SK-N-SH treated with all-trans-retinoic acid at 6 μM for 48 hours (cell line): ENCODE measurements at regions not wholly inside any gene's neighbourhood (a gene's known extent, or its start where the extent isn't known, plus 50 kb on each side); places are given as distances from the start of the nearest gene placed in this dataset.

Experiments used
- ATAC-seq: fragments of 200-7000 bp; cut with Tn5 transposase; 3 replicates; pipeline ENCODE4 v1.9.1; 2020; ENCODE audit warnings: mild to moderate bottlenecking, moderate library complexity
- ARNTL ChIP-seq: fragments of 450-650 bp; formaldehyde crosslinking; IDR thresholded peaks from 2 replicates; pipeline ENCODE4 v1.5.0; 2020; ENCODE audit warnings: low read depth, mild to moderate bottlenecking, moderate library complexity, borderline replicate concordance
- BACH2 ChIP-seq: fragments of 250-450 bp; sonication (Bioruptor Pico); IDR thresholded peaks from 2 replicates; pipeline ENCODE4 v1.9.0; 2021; ENCODE audit warnings: mild to moderate bottlenecking, borderline replicate concordance
- CSDC2 ChIP-seq: fragments of 250-450 bp; sonication (Bioruptor Pico); IDR thresholded peaks from 2 replicates; pipeline ENCODE4 v1.5.0; 2020; ENCODE audit warnings: mild to moderate bottlenecking, moderate library complexity
- CSRNP3 ChIP-seq: fragments of 250-450 bp; sonication (Bioruptor Pico); IDR thresholded peaks from 2 replicates; pipeline ENCODE4 v1.5.1; 2021; ENCODE audit warnings: mild to moderate bottlenecking, moderate library complexity
- ESRRG ChIP-seq: fragments of 250-450 bp; sonication (Bioruptor Pico); IDR thresholded peaks from 2 replicates; pipeline ENCODE4 v1.6.1; 2021; ENCODE audit warnings: mild to moderate bottlenecking
- GLIS3 ChIP-seq: fragments of 250-450 bp; sonication (Bioruptor Pico); IDR thresholded peaks from 2 replicates; pipeline ENCODE4 v1.5.0; 2020; ENCODE audit warnings: mild to moderate bottlenecking, moderate library complexity
- ISL1 ChIP-seq: fragments of 250-450 bp; sonication (Bioruptor Pico); IDR thresholded peaks from 2 replicates; pipeline ENCODE4 v2.1.2; 2022; ENCODE audit warnings: mild to moderate bottlenecking, moderate library complexity
- OSR1 ChIP-seq: fragments of 250-450 bp; sonication (Bioruptor Pico); IDR thresholded peaks from 2 replicates; pipeline ENCODE4 v1.8.0; 2022; ENCODE audit warnings: moderate library complexity, mild to moderate bottlenecking, inconsistent platforms
- PATZ1 ChIP-seq: fragments of 250-450 bp; sonication (Bioruptor Pico); IDR thresholded peaks from 2 replicates; pipeline ENCODE4 v1.8.0; 2020; ENCODE audit warnings: mild to moderate bottlenecking, moderate library complexity, borderline replicate concordance
- PPARA ChIP-seq: fragments of 250-450 bp; sonication (Bioruptor Pico); IDR thresholded peaks from 2 replicates; pipeline ENCODE4 v1.5.0; 2020; ENCODE audit warnings: mild to moderate bottlenecking, borderline replicate concordance
- RARB ChIP-seq: fragments of 250-450 bp; sonication (Bioruptor Pico); IDR thresholded peaks from 2 replicates; pipeline ENCODE4 v1.8.0; 2021; ENCODE audit warnings: mild to moderate bottlenecking, moderate library complexity
- SNAI2 ChIP-seq: fragments of 250-450 bp; sonication (Bioruptor Pico); IDR thresholded peaks from 2 replicates; pipeline ENCODE4 v1.5.0; 2020; ENCODE audit warnings: mild to moderate bottlenecking, moderate library complexity
- TCF4 ChIP-seq: fragments of 250-450 bp; sonication (Bioruptor Pico); IDR thresholded peaks from 2 replicates; pipeline ENCODE4 v1.8.0; 2021; ENCODE audit warnings: mild to moderate bottlenecking, moderate library complexity, borderline replicate concordance
- TOX ChIP-seq: fragments of 250-450 bp; sonication (Bioruptor Pico); IDR thresholded peaks from 2 replicates; pipeline ENCODE4 v1.8.0; 2021; ENCODE audit warnings: mild to moderate bottlenecking, moderate library complexity, borderline replicate concordance
- TSHZ2 ChIP-seq: fragments of 250-450 bp; sonication (Bioruptor Pico); IDR thresholded peaks from 2 replicates; pipeline ENCODE4 v1.5.0; 2020; ENCODE audit warnings: mild to moderate bottlenecking, moderate library complexity
- ZC3H10 ChIP-seq: fragments of 250-450 bp; sonication (Bioruptor Pico); IDR thresholded peaks from 2 replicates; pipeline ENCODE4 v1.5.1; 2021; ENCODE audit warnings: mild to moderate bottlenecking, moderate library complexity
- ZFP3 ChIP-seq: fragments of 250-450 bp; sonication (Bioruptor Pico); IDR thresholded peaks from 2 replicates; pipeline ENCODE4 v1.5.0; 2020; ENCODE audit warnings: mild to moderate bottlenecking, moderate library complexity
- ZFP30 ChIP-seq: fragments of 450-650 bp; formaldehyde crosslinking; IDR thresholded peaks from 2 replicates; pipeline ENCODE4 v1.5.0; 2022; ENCODE audit warnings: mild to moderate bottlenecking, moderate library complexity
- ZNF565 ChIP-seq: fragments of 450-650 bp; formaldehyde crosslinking; conservative IDR thresholded peaks from 2 replicates; pipeline ENCODE4 v1.5.0; 2020; ENCODE audit warnings: low read depth, mild to moderate bottlenecking, moderate library complexity
- ZNF70 ChIP-seq: fragments of 450-650 bp; formaldehyde crosslinking; IDR thresholded peaks from 2 replicates; pipeline ENCODE4 v1.5.0; 2020; ENCODE audit warnings: mild to moderate bottlenecking, moderate library complexity
- ZNF8 ChIP-seq: fragments of 450-650 bp; formaldehyde crosslinking; IDR thresholded peaks from 2 replicates; pipeline ENCODE4 v1.5.0; 2020; ENCODE audit warnings: mild to moderate bottlenecking, moderate library complexity
- TF ChIP-seq, protein P1 (sequence below): fragments of 250-450 bp; sonication (Bioruptor Pico); IDR thresholded peaks from 2 replicates; pipeline ENCODE4 v1.8.0; 2021; ENCODE audit warnings: low read depth, mild to moderate bottlenecking, moderate library complexity, borderline replicate concordance
- TF ChIP-seq, protein P2 (sequence below): fragments of 250-450 bp; sonication (Bioruptor Pico); IDR thresholded peaks from 2 replicates; pipeline ENCODE4 v1.5.1; 2020; ENCODE audit warnings: low read depth, mild to moderate bottlenecking, moderate library complexity

DNA sequence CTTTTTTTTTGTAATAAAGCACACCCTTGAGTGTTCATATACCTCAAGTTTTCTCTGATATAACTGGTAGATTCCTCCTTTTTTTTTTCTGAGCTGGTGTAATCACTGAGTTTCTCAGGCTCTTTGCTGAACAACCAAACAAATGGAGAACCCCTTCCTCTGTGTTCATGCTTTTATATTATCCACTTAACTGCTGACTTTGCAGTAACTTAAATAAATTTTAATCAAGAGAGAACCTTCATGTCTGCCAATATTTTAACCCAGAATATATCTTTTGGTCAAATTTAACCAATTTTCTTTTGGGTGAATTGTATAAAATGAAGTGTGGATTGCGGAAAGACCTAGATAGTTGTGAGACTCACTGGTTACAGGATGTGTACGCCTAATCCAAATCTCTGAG is 833.0 kb upstream of the COX7C start:
- TF ChIP-seq ISL1 (no peak), RARB (no peak), PATZ1 (no peak), OSR1 (no peak)
- ATAC-seq: no peak

DNA sequence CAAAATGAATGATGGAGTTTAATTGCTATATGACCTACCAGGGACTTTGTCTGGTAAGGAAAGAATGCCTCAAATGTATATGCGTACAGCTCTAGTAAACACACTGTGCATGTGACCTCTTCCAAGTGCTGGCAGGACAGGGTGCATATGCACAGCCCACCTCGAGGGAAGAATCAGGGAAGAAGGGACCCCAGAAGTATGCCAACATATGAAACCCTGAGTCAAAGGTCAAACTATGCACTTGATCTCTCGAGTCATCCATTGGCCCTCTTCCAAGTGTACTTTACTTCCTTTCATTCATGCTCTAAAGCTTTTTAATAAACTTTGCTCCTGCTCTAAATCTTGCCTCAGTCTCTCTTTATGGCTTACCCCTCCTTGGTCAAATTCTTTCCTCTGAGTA is 804.6 kb upstream of the COX7C start:
- no peak for ATAC-seq
- TF ChIP-seq OSR1 (no peak), TCF4 (no peak), ZC3H10 (no peak), ZFP3 (CRISPR knock-in tag) (no peak), ARNTL (CRISPR knock-in tag) (no peak), CSDC2 (CRISPR knock-in tag) (no peak), GLIS3 (CRISPR knock-in tag) (no peak), BACH2 (CRISPR knock-in tag) (no peak), PPARA (CRISPR knock-in tag) (no peak), ZNF70 (CRISPR knock-in tag) (no peak), ZNF565 (CRISPR knock-in tag) (no peak), ESRRG (CRISPR knock-in tag) (no peak), PATZ1 (no peak), TOX (CRISPR knock-in tag) (no peak), CSRNP3 (CRISPR knock-in tag) (no peak), TSHZ2 (CRISPR knock-in tag) (no peak)
- TF ChIP-seq, protein P1, sequence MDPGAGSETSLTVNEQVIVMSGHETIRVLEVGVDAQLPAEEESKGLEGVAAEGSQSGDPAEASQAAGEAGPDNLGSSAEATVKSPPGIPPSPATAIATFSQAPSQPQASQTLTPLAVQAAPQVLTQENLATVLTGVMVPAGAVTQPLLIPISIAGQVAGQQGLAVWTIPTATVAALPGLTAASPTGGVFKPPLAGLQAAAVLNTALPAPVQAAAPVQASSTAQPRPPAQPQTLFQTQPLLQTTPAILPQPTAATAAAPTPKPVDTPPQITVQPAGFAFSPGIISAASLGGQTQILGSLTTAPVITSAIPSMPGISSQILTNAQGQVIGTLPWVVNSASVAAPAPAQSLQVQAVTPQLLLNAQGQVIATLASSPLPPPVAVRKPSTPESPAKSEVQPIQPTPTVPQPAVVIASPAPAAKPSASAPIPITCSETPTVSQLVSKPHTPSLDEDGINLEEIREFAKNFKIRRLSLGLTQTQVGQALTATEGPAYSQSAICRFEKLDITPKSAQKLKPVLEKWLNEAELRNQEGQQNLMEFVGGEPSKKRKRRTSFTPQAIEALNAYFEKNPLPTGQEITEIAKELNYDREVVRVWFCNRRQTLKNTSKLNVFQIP: no peak
- TF ChIP-seq, protein P2, sequence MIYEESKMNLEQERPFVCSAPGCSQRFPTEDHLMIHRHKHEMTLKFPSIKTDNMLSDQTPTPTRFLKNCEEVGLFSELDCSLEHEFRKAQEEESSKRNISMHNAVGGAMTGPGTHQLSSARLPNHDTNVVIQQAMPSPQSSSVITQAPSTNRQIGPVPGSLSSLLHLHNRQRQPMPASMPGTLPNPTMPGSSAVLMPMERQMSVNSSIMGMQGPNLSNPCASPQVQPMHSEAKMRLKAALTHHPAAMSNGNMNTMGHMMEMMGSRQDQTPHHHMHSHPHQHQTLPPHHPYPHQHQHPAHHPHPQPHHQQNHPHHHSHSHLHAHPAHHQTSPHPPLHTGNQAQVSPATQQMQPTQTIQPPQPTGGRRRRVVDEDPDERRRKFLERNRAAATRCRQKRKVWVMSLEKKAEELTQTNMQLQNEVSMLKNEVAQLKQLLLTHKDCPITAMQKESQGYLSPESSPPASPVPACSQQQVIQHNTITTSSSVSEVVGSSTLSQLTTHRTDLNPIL (CRISPR knock-in tag): no peak

- ATAC-seq: peak; percentile 74
- TF ChIP-seq ESRRG (CRISPR knock-in tag) (no peak), SNAI2 (CRISPR knock-in tag) (no peak), PPARA (CRISPR knock-in tag) (no peak), BACH2 (CRISPR knock-in tag) (no peak), ZFP30 (CRISPR knock-in tag) (no peak), ARNTL (CRISPR knock-in tag) (no peak), TSHZ2 (CRISPR knock-in tag) (no peak), ZNF8 (CRISPR knock-in tag) (no peak), CSDC2 (CRISPR knock-in tag) (no peak), TCF4 (no peak), TOX (CRISPR knock-in tag) (no peak)
- TF ChIP-seq, protein P2 (CRISPR knock-in tag): no peak
These were observed 803.1 kb upstream of the COX7C start for GRCh38 chr5:85814596-85814995.
